Tibial nerve (tissue), 4 donors: ENCODE measurements at regions not wholly inside any gene's neighbourhood (a gene's known extent, or its start where the extent isn't known, plus 50 kb on each side); places are given as distances from the start of the nearest gene placed in this dataset.

Source experiments
- DNase-seq, 2 donors: peaks; one replicate each; pipeline ENCODE4 v3.0.0-alpha.2; 2019; ENCODE audit warnings: low spot score in 2 of 2
- H3K27ac ChIP-seq, 4 donors: fragments of 200-600 bp; sonication (generic) in 3 of 4; one replicate each; pipeline ENCODE4 v1.5.1; 2017 to 2019; ENCODE audit warnings: mild to moderate bottlenecking in 1 of 4
- H3K27me3 ChIP-seq, 2 donors: fragments of 200-600 bp; sonication (generic) in 1 of 2; one replicate each; pipeline versions ENCODE4 v1.5.1 to v1.6.0; 2017 to 2019
- H3K36me3 ChIP-seq, 3 donors: fragments of 200-600 bp; sonication (generic); one replicate each; pipeline ENCODE4 v1.5.1; 2018 to 2019
- H3K4me1 ChIP-seq, 4 donors: fragments of 200-600 bp; sonication (generic) in 3 of 4; one replicate each; pipeline ENCODE4 v1.5.1; 2017 to 2019
- H3K4me3 ChIP-seq, 4 donors: fragments of 200-600 bp; sonication (generic) in 3 of 4; one replicate each; pipeline ENCODE4 v1.5.1; 2017 to 2019; ENCODE audit warnings: mild to moderate bottlenecking in 1 of 4, moderate library complexity in 1 of 4
- H3K9me3 ChIP-seq, 4 donors: fragments of 200-600 bp; sonication (generic) in 3 of 4; one replicate each; pipeline ENCODE4 v1.5.1; 2017 to 2019
- EP300 ChIP-seq, 2 donors: sonication (generic); formaldehyde crosslinking; IDR thresholded peaks; one replicate each; pipeline ENCODE4 v1.6.1; 2017; ENCODE audit warnings: antibody characterized with exemption in 2 of 2, mild to moderate bottlenecking in 1 of 2
- POLR2A ChIP-seq, 2 donors: fragments of 450-650 bp; IDR thresholded peaks; one replicate each; pipeline ENCODE4 v1.6.1; 2017; ENCODE audit warnings: antibody characterized with exemption in 2 of 2, mild to moderate bottlenecking in 2 of 2, moderate library complexity in 2 of 2
- WGBS, 2 donors: methylation state at CpG; one replicate each; pipeline ENCODE4 v1.1.5; 2018; 5-methylcytosine and 5-hydroxymethylcytosine counted together
- TF ChIP-seq, protein P1 (sequence below), 5 experiments: fragments of 200-600 bp in 3 of 5; fragments of 450-650 bp in 2 of 5; sonication (generic) in 3 of 5; IDR thresholded peaks; one replicate each; pipeline ENCODE4 v1.5.1; 2016 to 2019; ENCODE audit warnings: antibody characterized with exemption in 5 of 5, mild to moderate bottlenecking in 3 of 5, moderate library complexity in 2 of 5

DNA sequence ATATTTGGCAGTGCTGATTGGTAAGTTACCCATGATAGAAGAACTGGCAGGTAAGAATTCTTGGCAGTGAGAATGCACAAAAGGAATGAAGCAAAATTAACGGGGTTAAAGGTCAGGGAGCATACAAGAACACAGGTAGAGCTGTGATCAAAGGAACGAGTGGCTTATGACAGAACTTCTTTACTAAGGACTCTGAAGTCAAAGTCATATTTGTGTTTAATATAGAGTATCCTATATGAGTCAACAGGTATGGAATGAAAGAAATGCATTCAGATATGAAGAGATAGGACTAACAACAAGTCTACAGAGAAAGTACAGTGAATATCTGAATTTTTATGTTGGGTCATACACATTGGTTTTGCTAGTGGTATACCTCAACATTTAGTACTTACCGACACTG, 209.0 kb upstream of the CITED2 start:
- Histone ChIP-seq H3K27ac (no peak overlapping the region), H3K4me3 (no peak overlapping the region), H3K9me3 (no peaks in the 10 kb centered on the region), H3K36me3 (no peaks in the 10 kb centered on the region), H3K27me3 (no peaks in the 10 kb centered on the region), H3K4me1 (peaks cover 0 to 10% (median 6%) of the 10 kb centered on the region in 4 donors)
- DNase-seq = no peak
- no peak for TF ChIP-seq EP300 (IDR thresholded peaks at IDR 0.05)
- TF ChIP-seq, protein P1, sequence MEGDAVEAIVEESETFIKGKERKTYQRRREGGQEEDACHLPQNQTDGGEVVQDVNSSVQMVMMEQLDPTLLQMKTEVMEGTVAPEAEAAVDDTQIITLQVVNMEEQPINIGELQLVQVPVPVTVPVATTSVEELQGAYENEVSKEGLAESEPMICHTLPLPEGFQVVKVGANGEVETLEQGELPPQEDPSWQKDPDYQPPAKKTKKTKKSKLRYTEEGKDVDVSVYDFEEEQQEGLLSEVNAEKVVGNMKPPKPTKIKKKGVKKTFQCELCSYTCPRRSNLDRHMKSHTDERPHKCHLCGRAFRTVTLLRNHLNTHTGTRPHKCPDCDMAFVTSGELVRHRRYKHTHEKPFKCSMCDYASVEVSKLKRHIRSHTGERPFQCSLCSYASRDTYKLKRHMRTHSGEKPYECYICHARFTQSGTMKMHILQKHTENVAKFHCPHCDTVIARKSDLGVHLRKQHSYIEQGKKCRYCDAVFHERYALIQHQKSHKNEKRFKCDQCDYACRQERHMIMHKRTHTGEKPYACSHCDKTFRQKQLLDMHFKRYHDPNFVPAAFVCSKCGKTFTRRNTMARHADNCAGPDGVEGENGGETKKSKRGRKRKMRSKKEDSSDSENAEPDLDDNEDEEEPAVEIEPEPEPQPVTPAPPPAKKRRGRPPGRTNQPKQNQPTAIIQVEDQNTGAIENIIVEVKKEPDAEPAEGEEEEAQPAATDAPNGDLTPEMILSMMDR (IDR thresholded peaks at IDR 0.05) = no peak
- TF ChIP-seq POLR2A (IDR thresholded peaks at IDR 0.05) = no peak
- 90 to 93% methylated on average over 3 of the region's 3 CpGs for WGBS, 2 donors

DNA sequence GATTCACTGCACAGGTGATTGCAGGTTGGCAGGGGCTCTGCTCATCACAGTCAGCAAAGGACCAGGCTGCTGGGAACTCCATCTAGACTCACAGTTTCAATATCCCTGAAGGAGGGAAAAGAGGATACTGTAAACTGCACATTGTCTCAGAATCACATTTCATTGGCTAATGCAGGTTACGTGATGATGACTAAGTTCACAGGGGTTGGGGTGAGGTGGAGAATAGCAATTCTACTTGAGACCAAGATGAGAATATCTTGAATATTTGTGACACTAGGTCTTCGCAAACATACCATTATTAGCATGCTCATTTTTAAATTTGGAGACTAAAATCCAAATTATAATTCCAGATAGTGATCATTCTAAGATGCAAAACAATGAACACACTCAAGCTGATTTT, 208.5 kb upstream of the CITED2 start:
- H3K36me3 ChIP-seq = no peaks in the 10 kb centered on the region
- no peaks in the 10 kb centered on the region for H3K27me3 ChIP-seq
- H3K4me3 ChIP-seq = no peak overlapping the region
- WGBS, 2 donors = 91 to 93% methylated on average over 2 of the region's 2 CpGs
- TF ChIP-seq, protein P1 (IDR thresholded peaks at IDR 0.05) = no peak
- TF ChIP-seq EP300 (IDR thresholded peaks at IDR 0.05) (no peak), POLR2A (IDR thresholded peaks at IDR 0.05) (no peak)
- no peak overlapping the region for H3K27ac ChIP-seq
- no peak for DNase-seq
- H3K4me1 ChIP-seq = peaks cover 0 to 11% (median 2%) of the 10 kb centered on the region in 4 donors
- no peaks in the 10 kb centered on the region for H3K9me3 ChIP-seq

DNA sequence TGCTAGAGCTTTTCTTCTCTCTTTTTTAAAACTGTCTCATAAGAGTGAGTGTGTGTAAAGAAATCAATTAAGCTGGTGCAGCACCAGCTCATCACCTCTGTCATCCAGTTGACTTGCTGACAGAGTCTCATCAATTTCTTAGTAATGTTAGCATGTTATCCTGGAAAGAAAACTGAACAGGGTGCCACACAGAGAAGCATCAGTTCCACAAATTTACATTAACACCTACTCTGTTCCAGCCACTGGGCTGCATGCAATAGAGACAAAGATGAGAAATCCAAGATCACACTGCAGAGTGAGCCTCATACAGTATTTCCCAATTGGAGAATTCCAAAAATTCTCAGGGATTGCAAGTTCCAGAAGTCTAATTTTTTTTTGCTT, 207.0 kb upstream of the CITED2 start:
- Histone ChIP-seq H3K4me1 (peaks cover 0 to 8% (median 2%) of the 10 kb centered on the region in 4 donors), H3K4me3 (no peak overlapping the region), H3K27ac (no peak overlapping the region), H3K27me3 (no peaks in the 10 kb centered on the region), H3K9me3 (no peaks in the 10 kb centered on the region), H3K36me3 (no peaks in the 10 kb centered on the region)
- no peak for DNase-seq
- no peak for TF ChIP-seq EP300 (IDR thresholded peaks at IDR 0.05)
- no peak for TF ChIP-seq POLR2A (IDR thresholded peaks at IDR 0.05)

DNA sequence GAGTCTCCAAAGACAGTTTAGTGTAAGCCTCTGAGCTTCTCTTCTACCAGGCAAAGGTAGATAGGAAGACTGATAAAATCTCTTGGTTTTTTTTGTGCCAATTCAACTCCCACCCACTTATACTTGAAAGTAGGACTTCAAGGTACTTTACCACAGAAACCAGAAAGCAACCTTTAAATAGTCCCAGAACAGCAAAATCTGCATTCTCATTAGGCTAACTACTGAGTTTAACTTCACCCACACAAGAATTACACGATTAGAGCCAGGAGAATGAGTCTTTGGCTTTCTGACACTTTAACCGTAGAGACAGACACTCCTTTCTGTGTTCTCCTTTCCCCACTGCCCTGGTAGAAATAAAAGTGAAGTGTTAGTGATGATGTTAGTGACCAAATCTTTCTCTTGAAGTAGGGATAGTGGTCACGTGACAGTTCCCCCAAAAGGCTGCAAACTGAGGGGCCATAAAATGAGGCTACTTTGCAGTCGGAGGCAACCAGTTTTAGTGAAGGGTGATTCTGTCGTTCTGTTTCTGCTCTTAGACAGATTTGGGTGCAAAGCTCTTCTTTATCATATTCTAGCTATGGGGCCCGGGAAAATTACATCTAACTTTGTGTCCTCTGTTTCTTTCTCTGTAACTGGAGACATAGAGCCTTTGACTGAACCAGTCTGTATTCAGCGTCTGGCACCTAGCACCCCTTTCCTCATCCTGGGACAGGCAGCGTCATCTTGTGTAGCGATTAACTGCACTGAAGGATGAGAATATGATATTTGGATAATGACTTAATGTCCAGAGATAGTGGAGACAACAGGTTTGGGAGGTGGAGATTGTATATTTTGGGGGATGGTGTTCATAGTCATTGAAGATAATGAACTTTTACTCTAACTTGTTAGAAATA, 206.4 kb upstream of the CITED2 start:
- Histone ChIP-seq H3K4me3 (no peak overlapping the region), H3K36me3 (no peaks in the 10 kb centered on the region), H3K4me1 (peaks cover 0 to 8% (median 2%) of the 10 kb centered on the region in 4 donors), H3K27me3 (no peaks in the 10 kb centered on the region), H3K27ac (no peak overlapping the region), H3K9me3 (no peaks in the 10 kb centered on the region)
- 71 to 78% methylated on average over 9 of the region's 9 CpGs for WGBS, 2 donors
- no peak for TF ChIP-seq POLR2A (IDR thresholded peaks at IDR 0.05)
- DNase-seq = no peak

DNA sequence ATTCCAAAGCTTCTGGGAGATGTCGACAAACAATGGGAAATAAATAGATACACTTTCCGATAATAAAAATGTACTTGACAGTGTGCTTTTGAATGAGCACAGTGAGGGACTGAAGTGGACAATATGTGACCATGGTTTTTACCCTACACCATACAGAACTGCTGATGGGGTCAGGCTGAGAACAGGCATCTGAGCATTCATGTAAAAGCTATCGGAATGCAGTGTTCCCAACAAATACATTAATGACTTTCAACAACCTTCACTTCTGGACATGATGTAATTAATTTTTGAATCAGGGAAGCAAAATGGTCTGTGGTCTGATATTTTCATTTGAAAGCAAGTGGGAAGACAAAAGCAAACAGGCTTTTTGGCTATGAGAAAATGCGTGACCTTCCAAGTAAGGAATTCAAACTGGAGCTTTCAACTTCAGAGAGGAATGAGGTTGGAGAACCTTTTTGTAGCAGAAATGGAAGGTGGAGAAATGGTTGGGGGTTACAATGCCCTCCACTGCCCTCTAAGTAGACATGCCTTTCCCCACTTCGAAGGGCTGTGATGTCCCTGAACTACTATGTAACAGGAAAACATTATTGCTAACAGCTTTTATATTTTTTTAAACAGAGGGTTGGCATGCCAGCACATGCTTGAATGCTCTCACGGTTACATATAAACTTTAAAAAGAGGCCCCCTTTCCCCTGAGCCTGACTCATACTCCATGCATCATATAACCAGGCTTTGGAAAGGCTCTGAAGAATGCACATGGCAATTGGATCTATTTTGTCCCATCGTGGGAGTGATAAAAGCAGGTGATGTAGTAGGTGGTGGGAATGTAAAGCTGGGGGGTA, 203.5 kb upstream of the CITED2 start:
- H3K27ac ChIP-seq = peak overlapping the region in 1 of 4 donors; percentile 73
- no peaks in the 10 kb centered on the region for H3K36me3 ChIP-seq
- H3K4me3 ChIP-seq = no peak overlapping the region
- DNase-seq = no peak
- 38 to 43% methylated on average over 7 of the region's 7 CpGs for WGBS, 2 donors
- TF ChIP-seq POLR2A (IDR thresholded peaks at IDR 0.05) = no peak
- TF ChIP-seq, protein P1 (IDR thresholded peaks at IDR 0.05) = no peak
- TF ChIP-seq EP300 (IDR thresholded peaks at IDR 0.05) = no peak
- no peaks in the 10 kb centered on the region for H3K27me3 ChIP-seq
- peaks cover 0 to 8% (median 2%) of the 10 kb centered on the region in 4 donors for H3K4me1 ChIP-seq
- H3K9me3 ChIP-seq = no peaks in the 10 kb centered on the region
